Endothelial cell of umbilical vein (primary cell): ENCODE measurements at regions not wholly inside any gene's neighbourhood (a gene's known extent, or its start where the extent isn't known, plus 50 kb on each side); places are given as distances from the start of the nearest gene placed in this dataset.

Experiments
- BruUV-seq: library from RNA; stranded (reverse); fragments of 400-500 nt; replicated peaks from 2 replicates; lab custom pipeline; 2021; lab: Mats Ljungman, UMichigan
- CTCF ChIA-PET: fragments of 300-600, 350-600 bp; sonication (Branson Sonifier 250); formaldehyde crosslinking; loops from one replicate; lab custom pipeline; 2021; ENCODE audit warnings: antibody characterized with exemption, inconsistent platforms; lab: Charles Lee
- POLR2A ChIA-PET: fragments of 300-600, 350-600 bp; sonication (Branson Sonifier 250); formaldehyde crosslinking; loops from one replicate; lab custom pipeline; 2021; ENCODE audit warnings: antibody characterized with exemption, inconsistent platforms; lab: Charles Lee
- DNase-seq: peaks from one replicate; pipeline ENCODE4 v3.0.0-alpha.2; 2011; ENCODE audit warnings: low read depth, low spot score
- FAIRE-seq: peaks from 2 replicates; lab custom pipeline; 2011; peaks lifted over from hg19 to GRCh38; lab: Jason Lieb, UNC
- H2AFZ ChIP-seq: 2 replicates; pipeline ENCODE4 v1.6.0; 2012; ENCODE audit warnings: low read depth, low read length, control low read depth, inconsistent platforms
- H3K27ac ChIP-seq: 2 replicates; pipeline ENCODE4 v1.5.1; 2011; ENCODE audit warnings: low read depth, mild to moderate bottlenecking, control low read depth, low read length, moderate library complexity; ENCODE audit not compliant: insufficient read depth
- H3K27me3 ChIP-seq, 2 experiments: 2 replicates each; pipeline versions ENCODE4 v1.6.0 to v1.6.1; 2011; ENCODE audit warnings: low read length in 2 of 2, mixed read lengths in 1 of 2; ENCODE audit not compliant: control insufficient read depth in 2 of 2, insufficient read depth in 2 of 2
- H3K36me3 ChIP-seq, 2 experiments: 2 replicates in 1 of 2; 3 replicates in 1 of 2; pipeline ENCODE4 v1.5.1; 2011; ENCODE audit warnings: low read length in 2 of 2, mild to moderate bottlenecking in 1 of 2, moderate library complexity in 1 of 2; ENCODE audit not compliant: control insufficient read depth in 2 of 2, insufficient read depth in 2 of 2; ENCODE audit errors: extremely low read depth in 1 of 2
- H3K4me1 ChIP-seq: 3 replicates; pipeline ENCODE4 v1.5.1; 2011; ENCODE audit warnings: mild to moderate bottlenecking, low read length; ENCODE audit not compliant: control insufficient read depth, insufficient read depth; ENCODE audit errors: extremely low read depth
- H3K4me2 ChIP-seq: 2 replicates; pipeline ENCODE4 v1.6.1; 2011; ENCODE audit warnings: low read length, control low read depth, mixed read lengths; ENCODE audit not compliant: insufficient read depth
- H3K4me3 ChIP-seq, 3 experiments: fragments of 200-600 bp in 1 of 3; sonication (generic), shearing (Covaris generic) in 1 of 3; replicated peaks in 1 of 3; 2 replicates each; pipeline ENCODE4 v1.5.1; 2011 to 2016; ENCODE audit warnings: control low read depth in 3 of 3, low read length in 3 of 3, mild to moderate bottlenecking in 2 of 3, inconsistent platforms in 1 of 3, low read depth in 1 of 3, moderate library complexity in 1 of 3; ENCODE audit not compliant: insufficient read depth in 1 of 3
- H3K79me2 ChIP-seq: 2 replicates; pipeline ENCODE4 v1.6.0; 2012; ENCODE audit warnings: low read length, inconsistent platforms; ENCODE audit not compliant: control insufficient read depth, insufficient read depth
- H3K9ac ChIP-seq: replicated peaks from 2 replicates; pipeline ENCODE3; 2011; ENCODE audit warnings: low read length, control low read depth; ENCODE audit not compliant: insufficient read depth; ENCODE audit errors: extremely low read depth
- H3K9me1 ChIP-seq: replicated peaks from 3 replicates; pipeline ENCODE4 v1.6.0; 2011; ENCODE audit warnings: mild to moderate bottlenecking, low read length; ENCODE audit not compliant: control insufficient read depth, insufficient read depth; ENCODE audit errors: extremely low read depth
- H3K9me3 ChIP-seq: replicated peaks from 2 replicates; pipeline ENCODE4 v1.5.1; 2012; ENCODE audit warnings: low read length, inconsistent platforms; ENCODE audit not compliant: control insufficient read depth, insufficient read depth
- H4K20me1 ChIP-seq: replicated peaks from 2 replicates; pipeline ENCODE3; 2011; ENCODE audit warnings: mild to moderate bottlenecking, low read length; ENCODE audit not compliant: control insufficient read depth, insufficient read depth; ENCODE audit errors: extremely low read depth
- CTCF ChIP-seq, 2 donors: IDR thresholded peaks; 1 replicate in 1 of 2; 2 replicates in 1 of 2; pipeline ENCODE4 v1.5.1; 2011; ENCODE audit warnings: low read length in 2 of 2, mild to moderate bottlenecking in 2 of 2, moderate library complexity in 2 of 2, control low read depth in 1 of 2, inconsistent platforms in 1 of 2, low read depth in 1 of 2; ENCODE audit not compliant: insufficient read depth in 1 of 2; ENCODE audit errors: extremely low read depth in 1 of 2
- EZH2 ChIP-seq: IDR thresholded peaks from 2 replicates; pipeline ENCODE4 v1.6.1; 2012; ENCODE audit warnings: borderline replicate concordance, low read depth, mild to moderate bottlenecking, moderate library complexity, low read length, inconsistent platforms; ENCODE audit not compliant: severe bottlenecking
- FOS ChIP-seq: IDR thresholded peaks from 2 replicates; pipeline ENCODE4 v1.6.1; 2011; ENCODE audit warnings: mild to moderate bottlenecking, low read length, moderate library complexity, borderline replicate concordance; ENCODE audit not compliant: insufficient read depth
- GATA2 ChIP-seq: IDR thresholded peaks from 2 replicates; pipeline ENCODE4 v1.7.0; 2011; ENCODE audit warnings: low read depth, mild to moderate bottlenecking, moderate library complexity, mixed read lengths, low read length; ENCODE audit not compliant: insufficient read length, insufficient read depth
- JUN ChIP-seq: IDR thresholded peaks from 2 replicates; pipeline ENCODE4 v1.6.1; 2011; ENCODE audit warnings: borderline replicate concordance, low read depth; ENCODE audit not compliant: insufficient read length, insufficient read depth
- MYC ChIP-seq: IDR thresholded peaks from one replicate; pipeline ENCODE4 v1.6.1; 2011; ENCODE audit warnings: mild to moderate bottlenecking, low read depth, low read length
- POLR2A ChIP-seq: IDR thresholded peaks from 2 replicates; pipeline ENCODE4 v1.6.1; 2012; ENCODE audit warnings: low read depth, mild to moderate bottlenecking, control low read depth, low read length
- POLR2AphosphoS5 ChIP-seq: IDR thresholded peaks from 2 replicates; pipeline ENCODE4 v1.6.1; 2012; ENCODE audit warnings: low read depth, mild to moderate bottlenecking, control low read depth, low read length, moderate library complexity; ENCODE audit not compliant: insufficient read depth
- dilution Hi-C: fragments of 300-500 bp; cut with MboI; formaldehyde crosslinking; loops from one replicate; pipeline ENCODE4 v1.15.0; 2019; ENCODE audit warnings: low sequenced_read_pairs; ENCODE audit not compliant: extremely low pct_ligation_motif_present
- intact Hi-C: fragments of 100-400 bp; cut with micrococcal nuclease; formaldehyde crosslinking; loops from one replicate; pipeline ENCODE4 v1.10.0; 2022
- TF ChIP-seq, protein P1 (sequence below): IDR thresholded peaks from 2 replicates; pipeline ENCODE4 v1.6.1; 2011; ENCODE audit not compliant: insufficient read depth, insufficient read length

DNA sequence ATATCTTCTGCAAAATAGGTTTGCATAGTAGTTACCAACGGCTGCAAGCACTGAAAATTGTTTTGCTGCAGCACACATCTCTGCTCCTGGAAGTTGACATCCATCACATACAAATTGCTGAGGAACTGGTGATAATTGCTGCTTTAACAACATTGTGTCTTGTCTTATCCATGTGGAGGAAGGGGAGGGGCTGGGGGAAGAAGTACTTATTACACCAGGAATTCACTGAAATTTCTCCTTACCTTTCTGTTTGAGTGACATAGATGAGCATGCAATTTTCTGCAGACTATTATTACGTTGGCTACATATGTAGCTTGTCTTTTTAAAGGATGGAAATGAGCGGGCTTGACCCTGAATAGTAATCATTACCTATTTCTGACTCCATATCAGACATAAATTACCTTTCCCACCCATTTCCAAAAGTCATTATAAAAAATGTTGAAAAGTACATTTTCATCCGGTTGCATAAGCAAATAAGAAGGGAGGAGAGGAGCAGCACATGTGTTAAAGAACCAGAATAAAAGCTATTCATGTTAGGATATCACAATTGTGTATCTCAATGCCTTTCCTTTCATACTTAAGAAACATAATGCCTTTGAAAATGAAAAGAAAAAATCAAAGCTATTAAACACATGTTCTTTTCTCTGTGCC lies 1905.6 kb downstream of the PCDH7 start:
- DNase-seq (no peak), FAIRE-seq (no peak)
- Histone ChIP-seq H3K4me1 (no peaks in the 10 kb centered on the region), H3K9me3 (no peaks in the 10 kb centered on the region), H3K27ac (no peak overlapping the region), H3K9me1 (no peaks in the 10 kb centered on the region), H2AFZ (no peak overlapping the region), H3K4me2 (no peak overlapping the region), H3K79me2 (no peaks in the 10 kb centered on the region), H3K36me3 (no peaks in the 10 kb centered on the region), H3K27me3 (no peaks in the 10 kb centered on the region), H3K4me3 (no peak overlapping the region), H4K20me1 (no peaks in the 10 kb centered on the region), H3K9ac (no peak overlapping the region)
- TF ChIP-seq JUN = no peak
- dilution Hi-C loops (no loop called here), intact Hi-C loops (no loop called here)
- CTCF ChIA-PET = no interaction called here
- POLR2A ChIA-PET = no interaction called here
- BruUV-seq = no TSS peak

GRCh38 chr4:32631831-32632230 lies 1911.7 kb downstream of the PCDH7 start:
- H3K79me2 ChIP-seq = no peaks in the 10 kb centered on the region
- H3K27ac ChIP-seq = no peak overlapping the region
- FAIRE-seq (no peak), DNase-seq (no peak)
- H3K27me3 ChIP-seq = no peaks in the 10 kb centered on the region
- ChIA-PET POLR2A (interaction anchor here (0.7 kb wide), 1 partner anchor 42 kb away, joined by 6 read pairs; no protein-coding TSS in a partner anchor), CTCF (no interaction called here)
- no peaks in the 10 kb centered on the region for H3K4me1 ChIP-seq
- H3K36me3 ChIP-seq = no peaks in the 10 kb centered on the region
- no peak overlapping the region for H3K4me2 ChIP-seq
- no peaks in the 10 kb centered on the region for H4K20me1 ChIP-seq
- no peak overlapping the region for H2AFZ ChIP-seq
- H3K4me3 ChIP-seq = no peak overlapping the region
- dilution Hi-C loops = no loop called here
- no peak overlapping the region for H3K9ac ChIP-seq
- intact Hi-C loops = no loop called here
- H3K9me1 ChIP-seq = no peaks in the 10 kb centered on the region
- BruUV-seq = no TSS peak
- TF ChIP-seq FOS (no peak), CTCF (IDR thresholded peaks at IDR 0.05; ENCODE audit: extremely low read depth in 1 of 2, insufficient read depth in 1 of 2, low read depth in 1 of 2, low read length in 2 of 2) (no peak), JUN (no peak), GATA2 (no peak), MYC (no peak), POLR2A (no peak), EZH2 (no peak), POLR2AphosphoS5 (no peak)
- TF ChIP-seq, protein P1, sequence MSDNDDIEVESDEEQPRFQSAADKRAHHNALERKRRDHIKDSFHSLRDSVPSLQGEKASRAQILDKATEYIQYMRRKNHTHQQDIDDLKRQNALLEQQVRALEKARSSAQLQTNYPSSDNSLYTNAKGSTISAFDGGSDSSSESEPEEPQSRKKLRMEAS = no peak
- H3K9me3 ChIP-seq = no peaks in the 10 kb centered on the region
